GM21526 (cell line): ENCODE measurements at regions not wholly inside any gene's neighbourhood (a gene's known extent, or its start where the extent isn't known, plus 50 kb on each side); places are given as distances from the start of the nearest gene placed in this dataset.

Experiments used
- ATAC-seq: cut with Tn5 transposase; IDR thresholded peaks from one replicate; pipeline ENCODE4 v1.9.1; 2021; ENCODE audit warnings: moderate library complexity; ENCODE audit not compliant: unreplicated experiment, low FRiP score

DNA sequence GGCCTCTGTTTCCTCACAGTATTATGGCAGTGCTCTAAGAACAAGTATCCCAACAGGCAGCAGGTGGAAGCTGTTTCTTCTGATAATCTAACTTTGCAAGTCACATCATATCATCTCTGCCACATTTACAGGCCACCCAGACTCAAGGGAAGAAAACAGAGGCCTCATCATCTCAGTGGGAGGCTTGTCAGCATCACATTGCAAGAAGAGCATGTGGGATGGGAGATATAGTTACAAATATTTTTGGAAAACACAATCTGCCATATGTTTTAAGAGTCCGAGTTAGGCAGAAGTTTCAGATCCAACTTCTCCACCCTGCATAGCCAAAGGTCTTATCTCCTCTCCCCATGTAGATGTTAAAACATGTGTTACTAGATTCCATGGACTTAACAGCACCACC lies 130.4 kb upstream of the PDE1C start:
- ATAC-seq = no peak

DNA sequence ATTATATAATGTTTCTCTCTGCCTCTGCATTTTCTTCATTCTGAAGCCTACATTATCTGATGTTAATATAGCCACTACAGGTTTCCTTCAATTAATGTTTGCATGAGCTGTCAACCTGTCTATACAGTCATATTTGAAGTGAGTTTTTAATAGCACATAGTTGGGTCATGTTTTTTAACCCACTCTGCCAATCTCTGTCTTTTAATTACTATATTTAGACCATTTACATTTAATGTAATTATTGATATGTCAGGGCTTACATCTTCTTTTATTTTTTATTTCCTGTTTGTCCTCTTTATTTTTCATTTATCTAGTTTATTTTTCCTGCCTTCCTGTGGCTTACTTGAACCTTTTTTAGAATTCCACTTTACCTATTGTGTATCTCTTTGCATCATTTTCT lies 124.3 kb upstream of the PDE1C start:
- ATAC-seq = no peak

DNA sequence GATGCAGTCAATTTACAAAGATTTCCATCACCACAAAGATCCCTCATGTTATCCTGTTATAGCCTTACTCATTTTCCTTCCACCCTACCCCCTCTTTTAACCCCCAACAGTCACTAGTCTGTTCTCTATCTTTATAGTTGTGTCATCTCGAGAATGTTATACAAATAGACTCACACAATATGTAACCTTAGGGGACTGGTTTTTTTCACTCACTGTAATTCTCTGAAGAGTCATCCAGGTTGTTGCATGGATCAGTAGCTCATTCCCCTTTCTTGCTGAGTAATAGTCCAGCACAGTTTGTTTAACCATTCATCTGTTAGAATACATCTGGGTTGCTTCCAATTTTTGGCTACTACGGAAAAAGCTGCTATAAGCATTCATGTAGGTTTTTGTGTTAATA lies 121.1 kb upstream of the PDE1C start:
- no peak for ATAC-seq

DNA sequence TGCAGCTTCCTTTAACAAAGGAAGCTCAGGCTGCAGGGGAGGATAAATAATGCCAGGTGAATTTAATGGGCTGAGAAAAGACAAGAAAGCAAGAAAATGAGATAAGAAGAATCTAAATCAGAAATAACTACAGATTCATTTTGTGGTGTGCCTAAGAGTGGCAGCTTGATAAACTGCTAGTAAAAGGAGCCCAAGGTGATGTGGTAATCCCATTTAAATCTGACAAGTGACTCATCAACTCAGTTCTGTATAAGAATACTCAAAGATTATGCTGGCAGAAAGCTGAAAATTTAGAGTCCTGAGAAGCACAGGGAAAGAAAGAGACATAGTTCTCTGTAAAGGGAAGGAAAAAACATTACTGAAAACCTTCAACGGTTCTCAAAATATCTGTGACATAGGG lies 109.4 kb upstream of the PDE1C start:
- ATAC-seq = no peak

DNA sequence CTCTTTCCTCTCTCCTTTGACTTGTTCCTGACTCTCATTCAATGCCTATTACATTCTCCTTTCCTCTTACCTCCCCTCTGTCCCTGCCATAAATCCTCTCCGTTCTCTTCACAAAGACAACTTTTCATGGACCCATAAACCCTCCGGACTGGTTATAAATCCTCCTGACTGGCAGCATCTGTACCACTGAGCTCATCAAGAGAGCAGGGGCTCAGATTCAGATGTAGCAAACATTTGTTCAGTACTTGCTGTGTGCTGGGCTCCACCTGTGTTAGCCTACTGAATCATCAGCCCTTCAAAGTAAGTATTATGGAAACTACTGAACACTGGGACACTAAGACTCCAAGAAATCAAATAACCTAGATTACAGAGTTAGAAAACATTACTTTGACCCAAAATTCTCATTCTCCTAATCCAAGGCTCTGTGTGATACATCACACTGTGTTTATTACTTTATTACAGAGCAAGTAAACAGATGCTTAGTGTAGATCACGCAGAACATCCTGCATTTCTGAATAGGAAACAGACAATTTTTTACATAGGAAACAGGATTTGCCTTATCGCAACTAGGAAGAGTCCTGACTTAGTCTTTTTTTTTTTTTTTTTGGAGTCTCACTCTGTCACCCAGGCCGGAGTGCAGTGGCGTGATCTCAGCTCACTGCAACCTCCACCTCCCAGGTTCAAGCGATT lies 108.6 kb upstream of the PDE1C start:
- ATAC-seq = no peak

DNA sequence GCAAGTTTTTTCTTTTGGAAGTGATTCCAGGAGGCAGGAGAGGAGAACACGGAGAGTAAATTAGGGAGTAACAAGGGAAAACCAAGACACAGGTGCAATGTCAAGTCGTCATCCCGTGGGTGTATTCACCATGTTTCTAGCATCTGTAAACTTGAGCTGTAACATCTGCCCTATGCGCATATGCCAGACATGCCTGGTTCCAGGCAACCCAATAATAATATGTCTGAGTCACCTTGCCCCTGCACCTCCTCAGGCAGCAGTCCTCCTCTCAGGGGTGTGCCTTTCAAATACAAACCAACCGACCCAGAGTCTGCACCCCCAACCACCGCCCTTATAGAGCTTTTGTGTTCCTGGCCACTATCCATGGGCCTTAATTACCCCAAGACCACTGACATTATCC lies 107.0 kb upstream of the PDE1C start:
- no peak for ATAC-seq

DNA sequence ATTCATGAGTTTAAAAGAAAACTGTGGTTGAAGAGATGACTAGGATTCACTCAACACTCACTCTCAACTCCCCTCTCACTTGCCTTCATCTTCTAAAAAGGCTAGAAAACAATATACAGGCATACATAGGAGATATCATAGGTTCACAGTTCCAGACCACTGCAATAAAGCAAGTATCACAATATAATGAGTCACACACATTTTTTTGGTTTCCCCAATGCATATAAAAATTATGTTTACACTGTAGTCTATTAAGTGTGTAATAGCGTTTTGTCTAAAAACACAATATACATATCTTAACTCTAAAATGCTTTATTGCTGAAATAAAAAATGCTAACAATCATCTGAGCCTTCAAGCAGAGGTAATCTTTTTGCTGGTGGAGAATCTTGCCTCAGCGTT lies 104.9 kb upstream of the PDE1C start:
- ATAC-seq = no peak

DNA sequence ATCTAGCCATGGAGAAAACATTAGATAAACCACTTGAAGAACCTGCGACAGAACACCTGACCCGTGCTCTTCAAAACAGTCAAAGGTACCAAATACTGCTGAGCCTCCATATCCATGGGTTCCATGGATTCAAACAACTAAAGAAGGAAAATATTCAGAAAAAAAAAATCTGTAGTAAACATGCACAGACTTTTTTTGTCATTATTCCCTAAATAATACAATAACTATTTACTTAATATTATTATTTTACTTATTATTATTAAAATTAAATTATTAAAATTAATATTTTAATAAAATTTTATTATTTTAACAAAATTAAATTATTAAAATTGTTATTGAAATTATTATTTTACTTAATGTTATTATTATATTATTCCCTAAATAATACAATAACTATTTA lies 101.0 kb upstream of the PDE1C start:
- no peak for ATAC-seq

DNA sequence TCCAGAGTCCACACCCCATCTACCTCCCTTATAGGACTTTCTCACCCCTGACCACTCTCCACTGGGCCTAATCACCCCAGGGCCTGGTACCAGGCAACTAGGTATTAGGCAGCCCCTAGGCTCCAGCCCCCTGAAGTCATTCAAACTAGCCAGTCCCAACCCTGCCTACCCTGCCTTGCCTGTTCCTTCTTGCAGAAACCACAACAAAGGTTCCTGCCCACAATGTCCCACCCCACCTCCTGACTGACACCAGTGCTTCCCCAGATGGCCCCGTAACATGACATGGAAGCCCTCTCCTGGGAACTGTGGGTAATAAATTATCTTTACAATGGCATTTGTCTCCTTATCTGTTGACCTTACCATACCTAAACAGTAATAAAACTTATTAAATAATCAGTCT lies 100.6 kb upstream of the PDE1C start:
- ATAC-seq = no peak

DNA sequence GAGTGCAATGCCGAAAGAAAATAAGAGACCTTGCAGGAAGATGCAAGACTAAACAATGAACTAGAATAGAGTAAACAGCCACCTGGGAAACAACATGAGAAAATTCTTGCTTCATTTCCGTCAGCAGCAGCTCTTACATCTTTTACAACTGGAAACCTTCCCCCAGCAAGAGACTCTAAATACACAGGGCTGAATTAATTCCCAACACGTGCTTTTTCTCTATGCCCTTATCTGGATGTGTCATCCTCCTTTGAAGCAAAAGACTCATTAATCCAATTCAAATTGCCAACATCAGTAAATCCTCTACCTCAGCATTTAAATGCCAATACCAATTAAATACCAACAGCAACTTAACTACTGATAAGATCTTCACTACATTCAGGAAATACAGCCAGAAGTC lies 99.0 kb upstream of the PDE1C start:
- ATAC-seq = no peak

DNA sequence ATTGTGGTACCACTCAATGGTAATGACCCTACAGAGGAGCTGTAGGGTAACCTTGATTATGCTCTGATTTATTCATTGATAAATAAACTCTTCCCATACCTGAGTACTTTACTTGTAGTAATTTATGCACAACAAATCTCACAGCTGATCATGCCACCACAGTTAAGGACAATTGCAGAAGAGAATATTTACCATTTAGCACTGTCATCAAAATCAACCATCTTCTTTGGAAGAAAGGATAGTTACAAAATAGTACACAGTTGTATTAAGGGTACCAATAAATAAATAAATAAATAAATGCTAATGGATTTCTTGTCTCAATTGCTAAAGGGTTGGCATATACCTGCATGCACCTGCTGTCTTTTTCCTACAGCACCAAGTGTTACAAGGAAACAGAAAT lies 97.6 kb upstream of the PDE1C start:
- no peak for ATAC-seq

DNA sequence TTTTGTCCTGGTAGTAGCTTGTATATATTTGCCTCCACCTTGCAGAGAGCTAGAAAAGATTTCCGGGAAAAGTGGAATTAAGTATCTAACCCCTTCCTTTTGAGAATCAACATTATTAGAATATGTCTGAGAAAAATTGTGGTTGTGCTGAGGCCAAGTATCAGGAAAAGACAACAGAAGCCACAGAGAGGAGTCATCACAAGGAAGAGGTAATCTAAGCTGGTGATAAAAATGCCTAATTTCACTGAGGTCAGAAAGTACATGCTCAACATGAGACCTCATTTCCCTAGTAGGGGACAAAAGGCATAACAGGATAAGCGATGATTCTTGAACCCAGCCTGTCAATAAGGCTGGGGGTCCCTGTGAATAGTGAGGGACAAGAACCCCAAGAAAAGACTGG lies 97.0 kb upstream of the PDE1C start:
- no peak for ATAC-seq

DNA sequence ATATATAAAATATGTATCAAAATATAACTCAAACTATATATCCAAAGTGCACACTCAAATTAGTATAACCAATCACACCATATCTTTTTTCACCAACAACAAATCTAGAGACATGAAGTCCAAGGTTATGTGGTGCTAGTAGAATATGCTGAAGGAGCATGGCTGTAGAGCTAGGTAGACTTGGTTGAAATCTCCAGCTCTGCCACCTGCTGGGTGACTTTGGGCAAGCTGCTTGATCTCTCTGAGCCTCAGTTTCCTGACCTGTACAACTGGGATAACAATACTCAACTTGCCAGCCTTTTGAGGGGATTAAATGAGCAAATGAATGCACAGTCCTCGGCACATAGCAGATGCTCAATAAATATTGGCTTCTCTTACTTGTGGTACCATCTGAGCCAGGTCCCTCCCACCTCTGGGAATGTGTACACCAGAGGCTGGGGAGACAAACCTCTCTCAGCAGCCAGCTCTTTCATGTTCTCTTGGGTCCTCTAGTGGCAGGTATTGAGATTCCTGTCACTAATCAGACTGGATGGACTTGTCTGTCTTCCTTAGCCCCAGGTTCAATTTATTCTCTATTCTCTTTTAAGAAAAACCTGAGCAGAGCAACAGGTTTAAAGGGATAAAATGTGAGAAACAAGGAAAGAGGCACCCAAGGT lies 94.3 kb upstream of the PDE1C start:
- no peak for ATAC-seq

DNA sequence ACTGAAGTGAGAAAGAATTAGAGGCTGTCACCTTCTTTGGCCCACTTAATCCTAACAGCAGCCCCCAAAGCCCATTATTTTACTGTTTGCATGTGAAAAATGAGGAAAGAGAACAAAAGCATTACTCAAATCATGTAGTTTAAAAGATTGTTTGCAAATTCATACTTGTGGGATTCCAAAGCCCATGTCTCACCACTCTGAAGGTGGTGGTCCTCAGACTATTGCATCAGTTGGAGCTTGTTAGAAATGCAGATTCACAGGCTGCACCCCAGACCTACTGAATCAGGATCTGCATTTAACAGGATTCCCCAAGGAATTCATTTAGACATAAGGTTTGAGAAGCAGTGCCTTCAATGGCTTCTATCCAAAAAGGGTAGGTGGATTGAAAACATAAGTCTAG lies 93.7 kb upstream of the PDE1C start:
- ATAC-seq = no peak

DNA sequence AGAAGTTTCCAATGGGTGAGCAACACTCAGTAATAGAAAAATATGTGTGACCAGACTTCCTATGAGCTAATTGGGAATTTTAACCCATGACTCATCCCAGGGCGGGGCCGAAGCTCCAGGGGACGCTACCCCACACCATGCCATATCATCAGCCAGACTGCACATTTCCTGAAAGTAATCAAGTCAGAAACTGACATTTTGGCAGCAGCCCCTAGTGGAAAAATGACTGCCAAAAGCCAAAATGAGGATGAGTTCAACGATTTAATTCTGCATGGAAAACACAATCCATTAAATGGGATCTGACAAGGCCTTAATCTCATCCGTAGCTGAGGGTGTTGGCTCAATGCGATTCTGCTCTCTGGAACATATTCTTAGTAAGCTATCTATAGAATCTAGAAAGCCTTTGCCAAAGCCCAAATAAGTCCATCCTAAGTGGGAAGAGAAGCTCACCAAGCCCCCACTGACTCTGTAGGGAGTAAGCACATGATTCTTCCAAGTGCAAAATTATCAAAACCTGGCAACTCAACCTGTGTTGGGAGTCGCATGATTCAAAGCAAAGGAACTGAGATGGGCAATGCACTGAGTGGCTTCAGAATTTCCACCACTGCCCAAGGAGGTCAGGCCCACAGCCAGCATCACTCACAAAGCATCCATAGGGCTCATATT lies 93.1 kb upstream of the PDE1C start:
- no peak for ATAC-seq

DNA sequence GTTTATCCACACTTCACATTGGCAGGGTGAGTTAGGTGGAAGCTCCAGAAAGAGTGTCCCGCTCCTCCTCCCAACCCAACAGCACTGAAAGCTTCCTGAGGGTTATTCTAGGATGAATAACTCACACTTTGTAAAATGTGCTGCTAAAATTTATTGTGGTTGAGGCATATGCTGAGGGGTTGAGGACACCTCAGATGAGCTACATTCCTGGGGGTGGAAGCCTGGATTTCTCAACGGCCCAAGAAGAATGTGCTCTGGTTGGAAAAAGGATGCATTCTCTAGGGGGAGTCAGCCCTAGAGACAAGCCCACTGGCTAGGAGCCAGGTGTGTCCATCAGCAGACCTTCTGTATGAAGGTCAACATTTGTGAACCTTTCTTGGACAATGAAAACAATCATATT lies 91.5 kb upstream of the PDE1C start:
- ATAC-seq = no peak

DNA sequence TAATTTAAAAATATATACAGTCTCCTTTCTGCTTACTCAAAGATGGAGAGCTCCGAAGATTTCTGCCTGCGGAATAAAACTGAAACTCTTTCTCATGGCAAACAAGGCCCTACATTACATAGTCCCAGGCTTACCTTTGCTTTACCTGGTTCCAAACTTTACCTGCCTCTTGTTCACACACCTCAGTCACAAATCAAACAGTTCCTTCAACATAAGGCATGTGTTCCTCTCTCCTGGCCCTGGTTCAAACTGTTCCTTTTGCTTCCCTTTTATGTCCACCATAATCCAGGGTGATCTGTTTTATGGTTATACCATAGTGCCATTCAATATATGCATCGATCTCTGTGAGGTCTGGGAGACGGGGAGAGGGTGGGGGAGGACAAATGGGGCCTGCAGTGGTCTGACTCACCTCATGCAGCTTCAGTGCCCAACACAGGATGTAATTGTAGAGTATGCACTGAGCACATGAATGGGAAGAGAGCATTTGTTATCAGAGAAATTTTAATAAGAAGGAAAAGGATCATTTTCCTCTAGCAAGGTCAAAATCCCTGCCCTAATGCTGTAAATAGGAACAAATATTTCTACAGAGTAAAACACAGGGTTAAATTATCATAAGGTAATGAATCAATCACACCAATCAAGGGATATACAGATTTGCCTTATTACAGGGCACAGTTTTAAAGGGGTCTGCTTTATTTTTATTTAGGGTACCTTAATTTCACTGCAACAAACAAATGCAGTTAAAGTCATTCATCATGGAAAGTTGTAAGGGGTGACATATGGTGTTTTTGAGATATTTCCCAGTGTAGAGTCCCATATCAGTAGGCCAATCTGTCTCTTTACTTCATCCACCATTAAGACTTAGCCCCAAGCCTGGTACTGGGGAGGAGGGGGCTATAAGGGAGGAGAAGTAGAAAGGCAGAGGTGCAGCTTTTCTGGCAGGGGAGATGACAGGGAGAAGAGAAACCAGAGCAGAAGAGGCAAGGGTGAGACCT lies 88.8 kb upstream of the PDE1C start:
- ATAC-seq = no peak

DNA sequence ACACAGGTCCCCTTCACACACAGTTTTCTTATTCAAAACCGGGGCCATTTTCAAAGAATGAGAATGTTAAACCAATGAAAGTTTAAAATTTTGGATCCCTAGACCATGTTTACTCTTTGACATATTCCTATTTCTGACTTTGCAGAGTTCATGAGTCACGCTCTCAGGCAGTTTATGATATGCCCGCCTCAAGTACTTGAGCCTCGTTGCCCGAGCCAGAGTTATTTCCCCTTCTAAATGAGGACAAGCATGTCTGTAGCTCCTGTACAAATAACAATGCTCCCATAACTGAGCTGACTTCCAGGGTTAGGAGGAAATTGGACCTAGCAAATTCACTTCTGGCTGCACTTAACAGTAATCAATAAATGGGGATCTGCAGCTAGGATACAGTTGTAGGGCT lies 87.9 kb upstream of the PDE1C start:
- ATAC-seq = no peak

DNA sequence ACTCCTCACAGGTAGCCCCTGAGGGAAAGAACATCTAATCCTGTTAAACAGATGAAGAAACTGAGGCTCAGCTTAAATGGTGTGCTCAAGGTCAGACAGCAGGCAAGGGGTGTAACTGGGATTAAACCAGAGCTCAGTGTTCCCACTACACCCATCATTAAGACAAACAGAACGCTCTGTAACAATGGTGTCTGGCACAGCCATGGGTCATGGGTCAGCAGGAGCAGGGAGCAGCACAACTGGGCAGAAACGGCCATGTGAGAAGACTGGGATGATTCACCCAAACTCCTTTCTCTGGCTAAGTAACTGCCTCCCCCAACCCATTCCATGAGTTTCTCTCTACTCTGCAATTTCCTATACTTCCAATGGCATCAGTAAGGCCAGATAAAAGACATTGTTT lies 85.5 kb upstream of the PDE1C start:
- no peak for ATAC-seq

DNA sequence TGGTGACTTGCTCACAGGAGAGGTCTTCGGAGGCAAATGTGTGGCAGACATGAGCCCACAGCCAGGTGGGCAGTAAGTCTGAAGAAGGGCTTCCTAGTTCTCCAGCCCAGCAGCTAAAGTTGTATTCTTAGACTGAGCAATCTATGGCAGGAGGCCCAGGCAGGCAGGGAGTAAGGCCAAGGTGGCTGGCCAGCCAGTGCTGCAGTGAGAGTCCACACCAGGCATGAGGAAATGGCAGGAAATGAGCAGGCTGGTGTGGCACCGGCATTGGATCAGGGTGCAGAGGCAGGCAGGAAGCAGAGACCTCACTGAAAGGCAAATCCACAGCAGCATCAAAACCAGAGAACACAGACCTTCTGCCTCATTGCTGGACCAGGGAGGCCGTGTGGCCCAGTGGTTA lies 84.6 kb upstream of the PDE1C start:
- ATAC-seq = no peak

DNA sequence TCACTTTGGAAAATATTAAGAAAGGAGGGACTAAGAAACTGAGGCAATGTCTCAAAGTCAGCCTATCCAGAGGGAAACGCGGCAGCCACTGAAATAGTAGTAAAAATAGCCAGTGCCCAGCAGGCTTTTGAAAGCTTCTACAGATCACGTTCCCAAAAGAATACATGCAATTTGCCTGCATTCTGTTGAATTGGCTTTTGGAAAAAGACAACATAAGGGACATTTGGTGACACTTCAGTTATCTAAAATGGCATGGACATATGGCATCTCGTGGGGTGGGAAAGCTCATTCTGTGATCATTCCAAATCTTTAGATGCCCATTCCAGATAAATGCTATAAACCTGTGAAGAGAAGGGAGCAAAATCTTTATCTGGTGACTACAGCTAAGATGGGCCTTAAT lies 82.8 kb upstream of the PDE1C start:
- no peak for ATAC-seq
